ENCODE measurements at regions not wholly inside any gene's neighbourhood (a gene's known extent, or its start where the extent isn't known, plus 50 kb on each side); places are given as distances from the start of the nearest gene placed in this dataset.

DNA sequence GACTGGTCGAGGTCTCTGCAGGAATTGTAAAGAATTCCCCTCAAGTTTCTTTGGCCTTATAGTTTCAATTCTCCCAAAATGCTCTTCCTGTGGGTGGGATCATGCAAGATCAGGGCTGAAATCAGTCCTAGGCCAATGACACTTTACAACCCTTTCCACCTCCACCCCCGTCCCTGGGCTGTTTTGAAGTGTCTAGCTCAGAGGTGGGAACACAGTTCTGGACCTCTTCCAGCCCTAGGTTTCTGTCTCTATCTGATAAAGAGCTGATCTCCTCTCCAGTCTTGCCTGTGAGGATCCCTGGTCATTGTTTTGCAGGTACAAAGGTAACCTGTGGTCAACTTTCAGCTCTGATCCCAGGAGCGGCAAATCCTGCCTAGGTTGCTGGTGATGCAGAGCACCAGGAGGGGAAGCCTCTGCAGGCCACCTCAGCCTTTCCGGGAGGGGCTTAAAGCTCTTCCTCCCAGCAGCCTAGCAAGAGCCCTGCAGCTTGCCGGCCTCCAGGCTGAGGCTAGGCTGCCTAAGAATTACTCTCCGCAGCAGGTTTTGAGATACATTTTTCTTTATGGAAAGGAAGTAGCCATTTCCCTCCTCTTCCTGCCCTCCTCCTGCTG lies 69.8 kb upstream of the WIPF1 start:
- POLR2A ChIA-PET (ENCODE audit: unreplicated experiment) = no interaction called here
- H3K4me3 ChIP-seq (ENCODE audit: low read length) = no peak overlapping the region
- intact Hi-C loops (cut with micrococcal nuclease) = no loop called here
- no peaks in the 10 kb centered on the region for H3K9me2 ChIP-seq (replicated peaks; ENCODE audit: low read length)
- no peak overlapping the region for H3K27ac ChIP-seq (ENCODE audit: low read length)
- H3K4me1 ChIP-seq (ENCODE audit: insufficient read depth, low read length) = peaks cover 7% of the 10 kb centered on the region
- CTCF ChIA-PET = no interaction called here
- TF ChIP-seq EZH2 (IDR thresholded peaks at IDR 0.05; ENCODE audit: low read length, unreplicated experiment) = no peak
- TF ChIP-seq, protein P1, sequence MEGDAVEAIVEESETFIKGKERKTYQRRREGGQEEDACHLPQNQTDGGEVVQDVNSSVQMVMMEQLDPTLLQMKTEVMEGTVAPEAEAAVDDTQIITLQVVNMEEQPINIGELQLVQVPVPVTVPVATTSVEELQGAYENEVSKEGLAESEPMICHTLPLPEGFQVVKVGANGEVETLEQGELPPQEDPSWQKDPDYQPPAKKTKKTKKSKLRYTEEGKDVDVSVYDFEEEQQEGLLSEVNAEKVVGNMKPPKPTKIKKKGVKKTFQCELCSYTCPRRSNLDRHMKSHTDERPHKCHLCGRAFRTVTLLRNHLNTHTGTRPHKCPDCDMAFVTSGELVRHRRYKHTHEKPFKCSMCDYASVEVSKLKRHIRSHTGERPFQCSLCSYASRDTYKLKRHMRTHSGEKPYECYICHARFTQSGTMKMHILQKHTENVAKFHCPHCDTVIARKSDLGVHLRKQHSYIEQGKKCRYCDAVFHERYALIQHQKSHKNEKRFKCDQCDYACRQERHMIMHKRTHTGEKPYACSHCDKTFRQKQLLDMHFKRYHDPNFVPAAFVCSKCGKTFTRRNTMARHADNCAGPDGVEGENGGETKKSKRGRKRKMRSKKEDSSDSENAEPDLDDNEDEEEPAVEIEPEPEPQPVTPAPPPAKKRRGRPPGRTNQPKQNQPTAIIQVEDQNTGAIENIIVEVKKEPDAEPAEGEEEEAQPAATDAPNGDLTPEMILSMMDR (conservative IDR thresholded peaks at IDR 0.05; ENCODE audit: low read depth, low read length) = no peak
- no peak overlapping the region for H3K9ac ChIP-seq (ENCODE audit: low read length)
- H3K36me3 ChIP-seq (ENCODE audit: low read depth, low read length) = no peaks in the 10 kb centered on the region
- H2AFZ ChIP-seq (ENCODE audit: low read length) = no peak overlapping the region
- H3K4me2 ChIP-seq (ENCODE audit: low read length) = no peak overlapping the region
- no TSS peak for BruUV-seq (replicated peaks)
- H3K27me3 ChIP-seq (ENCODE audit: low read length) = no peaks in the 10 kb centered on the region
- no peaks in the 10 kb centered on the region for H3F3A ChIP-seq (ENCODE audit: low read length, unreplicated experiment)
- no peaks in the 10 kb centered on the region for H4K20me1 ChIP-seq (ENCODE audit: low read length)
- ATAC-seq (no peak), DNase-seq (no peak)
- 0 out of 2 replicates have a peak, but pooled peaks cover 5% of the 10 kb centered on the region for H3K9me3 ChIP-seq (ENCODE audit: low read length)
- H3K79me2 ChIP-seq (ENCODE audit: low read length) = no peaks in the 10 kb centered on the region

DNA sequence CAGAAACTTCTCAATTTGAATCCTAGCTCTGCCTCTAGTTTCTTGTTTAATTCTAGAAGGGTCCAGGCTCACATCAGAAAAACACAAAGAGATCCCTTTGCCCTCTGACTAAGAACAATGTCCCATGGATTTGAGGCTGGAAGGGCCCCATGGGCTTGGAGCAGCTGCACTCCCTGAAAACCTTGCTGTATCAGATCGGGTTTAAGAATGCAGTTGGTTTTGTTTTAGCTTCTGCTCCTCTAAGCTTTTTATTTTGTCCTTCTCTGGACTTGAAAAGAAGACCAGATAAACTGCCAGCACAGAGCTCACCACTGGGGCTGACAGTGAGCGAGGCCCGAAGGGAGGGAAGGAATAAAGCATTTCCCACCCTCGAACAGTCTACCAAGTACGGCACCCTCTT lies 69.2 kb upstream of the WIPF1 start:
- Histone ChIP-seq H3K4me3 (ENCODE audit: low read length) (no peak overlapping the region), H3K9me3 (ENCODE audit: low read length) (0 out of 2 replicates have a peak, but pooled peaks cover under 1% of the 10 kb centered on the region), H3F3A (ENCODE audit: low read length, unreplicated experiment) (no peaks in the 10 kb centered on the region), H3K27ac (ENCODE audit: low read length) (no peak overlapping the region), H2AFZ (ENCODE audit: low read length) (no peak overlapping the region), H3K9ac (ENCODE audit: low read length) (no peak overlapping the region), H3K4me1 (ENCODE audit: insufficient read depth, low read length) (peaks cover 10% of the 10 kb centered on the region), H4K20me1 (ENCODE audit: low read length) (no peaks in the 10 kb centered on the region), H3K27me3 (ENCODE audit: low read length) (no peaks in the 10 kb centered on the region), H3K36me3 (ENCODE audit: low read depth, low read length) (no peaks in the 10 kb centered on the region), H3K79me2 (ENCODE audit: low read length) (no peaks in the 10 kb centered on the region), H3K4me2 (ENCODE audit: low read length) (no peak overlapping the region), H3K9me2 (replicated peaks; ENCODE audit: low read length) (no peaks in the 10 kb centered on the region)
- TF ChIP-seq EZH2phosphoT487 (IDR thresholded peaks at IDR 0.05; ENCODE audit: borderline replicate concordance, low read length) = no peak
- TF ChIP-seq, protein P1 (conservative IDR thresholded peaks at IDR 0.05; ENCODE audit: low read depth, low read length) = no peak
- TF ChIP-seq EZH2 (IDR thresholded peaks at IDR 0.05; ENCODE audit: low read length, unreplicated experiment) = no peak
- DNase-seq (no peak), ATAC-seq (no peak)
- ChIA-PET CTCF (no interaction called here), POLR2A (ENCODE audit: unreplicated experiment) (no interaction called here)
- intact Hi-C loops (cut with micrococcal nuclease) = no loop called here
- BruUV-seq (replicated peaks) = no TSS peak

DNA sequence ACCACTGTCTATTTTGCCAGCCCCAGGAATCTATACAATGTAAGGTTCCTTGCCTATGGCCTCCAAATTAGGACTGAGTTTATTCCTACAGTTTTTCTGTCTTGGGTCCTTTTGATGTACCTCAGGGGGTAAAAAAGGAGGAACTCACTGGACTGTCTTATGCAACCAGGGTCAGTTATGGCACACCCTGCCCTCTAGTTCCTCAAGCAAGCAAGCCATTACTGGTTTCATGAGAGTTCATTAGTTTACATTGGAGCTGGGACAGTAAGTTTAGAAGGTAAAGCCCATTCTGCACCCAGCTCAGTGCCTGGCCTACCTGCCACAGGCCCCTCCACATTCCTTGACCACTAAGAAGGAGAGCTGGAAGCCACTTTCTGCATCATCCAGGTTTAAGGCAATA lies 68.7 kb upstream of the WIPF1 start:
- no peaks in the 10 kb centered on the region for H3K36me3 ChIP-seq (ENCODE audit: low read depth, low read length)
- peaks cover 10% of the 10 kb centered on the region for H3K4me1 ChIP-seq (ENCODE audit: insufficient read depth, low read length)
- ATAC-seq (no peak), DNase-seq (no peak)
- no peak overlapping the region for H3K4me3 ChIP-seq (ENCODE audit: low read length)
- no peak overlapping the region for H2AFZ ChIP-seq (ENCODE audit: low read length)
- H4K20me1 ChIP-seq (ENCODE audit: low read length) = no peaks in the 10 kb centered on the region
- H3K4me2 ChIP-seq (ENCODE audit: low read length) = no peak overlapping the region
- no peaks in the 10 kb centered on the region for H3K9me3 ChIP-seq (ENCODE audit: low read length)
- no TSS peak for BruUV-seq (replicated peaks)
- no peak for TF ChIP-seq EZH2phosphoT487 (IDR thresholded peaks at IDR 0.05; ENCODE audit: borderline replicate concordance, low read length)
- TF ChIP-seq, protein P1 (conservative IDR thresholded peaks at IDR 0.05; ENCODE audit: low read depth, low read length) = no peak
- TF ChIP-seq EZH2 (IDR thresholded peaks at IDR 0.05; ENCODE audit: low read length, unreplicated experiment) = no peak
- ChIA-PET POLR2A (ENCODE audit: unreplicated experiment) (no interaction called here), CTCF (no interaction called here)
- H3K9me2 ChIP-seq (replicated peaks; ENCODE audit: low read length) = no peaks in the 10 kb centered on the region
- no peaks in the 10 kb centered on the region for H3K27me3 ChIP-seq (ENCODE audit: low read length)
- H3K27ac ChIP-seq (ENCODE audit: low read length) = no peak overlapping the region
- no peaks in the 10 kb centered on the region for H3K79me2 ChIP-seq (ENCODE audit: low read length)
- no peaks in the 10 kb centered on the region for H3F3A ChIP-seq (ENCODE audit: low read length, unreplicated experiment)
- intact Hi-C loops (cut with micrococcal nuclease) = no loop called here
- H3K9ac ChIP-seq (ENCODE audit: low read length) = no peak overlapping the region

Measured in PC-3 (cell line).